Endodermal cell (in vitro differentiated cells): ENCODE measurements at regions not wholly inside any gene's neighbourhood (a gene's known extent, or its start where the extent isn't known, plus 50 kb on each side); places are given as distances from the start of the nearest gene placed in this dataset.

Experiments used
- DNase-seq: peaks from one replicate; pipeline ENCODE4 v3.0.0-alpha.2; 2017
- H3K27ac ChIP-seq: 2 replicates; pipeline ENCODE4 v1.5.1; 2013; ENCODE audit warnings: mild to moderate bottlenecking, low read depth, low read length, moderate library complexity
- H3K27me3 ChIP-seq: 2 replicates; pipeline ENCODE4 v1.6.1; 2013; ENCODE audit warnings: mild to moderate bottlenecking, low read length, moderate library complexity; ENCODE audit not compliant: insufficient read depth, control insufficient read depth, poor library complexity, severe bottlenecking
- H3K36me3 ChIP-seq: 2 replicates; pipeline ENCODE4 v1.7.0; 2013; ENCODE audit warnings: mild to moderate bottlenecking, low read length, moderate library complexity; ENCODE audit not compliant: control insufficient read depth, insufficient read depth
- H3K4me1 ChIP-seq: one replicate; pipeline ENCODE4 v1.7.0; 2013; ENCODE audit warnings: low read length; ENCODE audit not compliant: control insufficient read depth, insufficient read depth
- H3K4me3 ChIP-seq: 2 replicates; pipeline ENCODE4 v1.5.1; 2013; ENCODE audit warnings: mild to moderate bottlenecking, low read length, moderate library complexity
- H3K9ac ChIP-seq: 2 replicates; pipeline ENCODE4 v1.6.1; 2013; ENCODE audit warnings: mild to moderate bottlenecking, low read length, moderate library complexity; ENCODE audit not compliant: poor library complexity, severe bottlenecking; ENCODE audit errors: extremely low read depth
- H3K9me3 ChIP-seq: 2 replicates; pipeline ENCODE4 v1.6.1; 2013; ENCODE audit warnings: mild to moderate bottlenecking, low read length, moderate library complexity; ENCODE audit not compliant: control insufficient read depth
- H3K27ac Mint-ChIP-seq: 2 replicates; pipeline ENCODE4 v1.8.0; 2020; ENCODE audit warnings: mixed read lengths
- H3K27me3 Mint-ChIP-seq: 2 replicates; pipeline ENCODE4 v1.8.0; 2021; ENCODE audit warnings: mild to moderate bottlenecking, mixed read lengths; ENCODE audit not compliant: insufficient read depth
- H3K36me3 Mint-ChIP-seq: 2 replicates; pipeline ENCODE4 v1.8.0; 2020; ENCODE audit warnings: low read depth, mixed read lengths
- H3K4me1 Mint-ChIP-seq: 2 replicates; pipeline ENCODE4 v1.8.0; 2020; ENCODE audit warnings: mixed read lengths
- H3K4me3 Mint-ChIP-seq: 2 replicates; pipeline ENCODE4 v1.8.0; 2020; ENCODE audit warnings: mild to moderate bottlenecking, moderate library complexity, mixed read lengths
- H3K9me3 Mint-ChIP-seq: 2 replicates; pipeline ENCODE4 v1.8.0; 2020; ENCODE audit warnings: mild to moderate bottlenecking, mixed read lengths
- CTCF ChIP-seq: fragments of 200-600 bp; sonication (generic); conservative IDR thresholded peaks from 2 replicates; pipeline ENCODE4 v1.5.0; 2021; ENCODE audit warnings: antibody characterized with exemption, mild to moderate bottlenecking
- WGBS, 2 experiments: methylation state at CpG; one replicate each; pipeline versions ENCODE4 v1.1.5 to v1.1.7; 2013; ENCODE audit warnings: missing lambda C conversion rate in 2 of 2, mixed read lengths in 1 of 2; ENCODE audit not compliant: insufficient coverage in 1 of 2, insufficient read length in 1 of 2; 5-methylcytosine and 5-hydroxymethylcytosine counted together

GRCh38 chr13:109483284-109483683 is 303.1 kb downstream of the IRS2 start:
- Mint-ChIP-seq H3K27ac (no peak overlapping the region), H3K9me3 (no peaks in the 10 kb centered on the region), H3K27me3 (no peaks in the 10 kb centered on the region), H3K36me3 (no peaks in the 10 kb centered on the region), H3K4me3 (no peak overlapping the region), H3K4me1 (no peaks in the 10 kb centered on the region)
- no peak for TF ChIP-seq CTCF
- no peak for DNase-seq
- WGBS, 2 experiments, result 92 to 100% methylated on average over 1 to 5 of the region's 5 CpGs
- no peak overlapping the region for H3K27ac ChIP-seq
- no peaks in the 10 kb centered on the region for H3K4me1 ChIP-seq
- H3K9ac ChIP-seq, result no peak overlapping the region
- no peaks in the 10 kb centered on the region for H3K9me3 ChIP-seq
- H3K4me3 ChIP-seq, result no peak overlapping the region
- no peaks in the 10 kb centered on the region for H3K36me3 ChIP-seq
- H3K27me3 ChIP-seq, result no peaks in the 10 kb centered on the region

GRCh38 chr13:109481040-109481439 is 305.3 kb downstream of the IRS2 start:
- DNase-seq, result no peak
- H3K4me1 ChIP-seq, result no peaks in the 10 kb centered on the region
- no peaks in the 10 kb centered on the region for H3K36me3 ChIP-seq
- H3K27me3 ChIP-seq, result no peaks in the 10 kb centered on the region
- no peaks in the 10 kb centered on the region for H3K4me1 Mint-ChIP-seq
- H3K4me3 Mint-ChIP-seq, result no peak overlapping the region
- no peaks in the 10 kb centered on the region for H3K27me3 Mint-ChIP-seq
- no peaks in the 10 kb centered on the region for H3K36me3 Mint-ChIP-seq
- H3K27ac Mint-ChIP-seq, result no peak overlapping the region
- no peaks in the 10 kb centered on the region for H3K9me3 ChIP-seq
- H3K4me3 ChIP-seq, result no peak overlapping the region
- WGBS, 2 experiments, result 89 to 91% methylated on average over 5 to 7 of the region's 7 CpGs
- no peak overlapping the region for H3K27ac ChIP-seq
- H3K9me3 Mint-ChIP-seq, result no peaks in the 10 kb centered on the region
- H3K9ac ChIP-seq, result no peak overlapping the region
- no peak for TF ChIP-seq CTCF

GRCh38 chr13:109480011-109480955 is 306.1 kb downstream of the IRS2 start:
- Mint-ChIP-seq H3K36me3 (no peaks in the 10 kb centered on the region), H3K4me3 (no peak overlapping the region), H3K4me1 (no peaks in the 10 kb centered on the region), H3K9me3 (no peaks in the 10 kb centered on the region), H3K27me3 (no peaks in the 10 kb centered on the region), H3K27ac (no peak overlapping the region)
- H3K9ac ChIP-seq, result no peak overlapping the region
- 91% methylated on average over 6 to 11 of the region's 11 CpGs for WGBS, 2 experiments
- no peaks in the 10 kb centered on the region for H3K27me3 ChIP-seq
- H3K27ac ChIP-seq, result no peak overlapping the region
- H3K36me3 ChIP-seq, result no peaks in the 10 kb centered on the region
- no peak overlapping the region for H3K4me3 ChIP-seq
- TF ChIP-seq CTCF, result no peak
- H3K4me1 ChIP-seq, result no peaks in the 10 kb centered on the region
- H3K9me3 ChIP-seq, result no peaks in the 10 kb centered on the region
- DNase-seq, result no peak
